Ovary (tissue), 3 donors: ENCODE measurements at regions not wholly inside any gene's neighbourhood (a gene's known extent, or its start where the extent isn't known, plus 50 kb on each side); places are given as distances from the start of the nearest gene placed in this dataset.

Source experiments
- EP300 ChIP-seq: sonication (generic); formaldehyde crosslinking; IDR thresholded peaks from one replicate; pipeline ENCODE4 v1.6.1; 2017; ENCODE audit warnings: antibody characterized with exemption
- POLR2A ChIP-seq: fragments of 450-650 bp; IDR thresholded peaks from one replicate; pipeline ENCODE4 v1.6.1; 2017; ENCODE audit warnings: antibody characterized with exemption, mild to moderate bottlenecking, moderate library complexity
- TF ChIP-seq, protein P1 (sequence below), 3 donors: fragments of 450-650 bp in 2 of 3; fragments of 200-600 bp in 1 of 3; IDR thresholded peaks; one replicate each; pipeline versions ENCODE4 v1.5.1 to v1.8.0; 2016 to 2022; ENCODE audit warnings: antibody characterized with exemption in 3 of 3, mild to moderate bottlenecking in 1 of 3
- donor health status: DM: no; HTN: no; CAD: no.

DNA sequence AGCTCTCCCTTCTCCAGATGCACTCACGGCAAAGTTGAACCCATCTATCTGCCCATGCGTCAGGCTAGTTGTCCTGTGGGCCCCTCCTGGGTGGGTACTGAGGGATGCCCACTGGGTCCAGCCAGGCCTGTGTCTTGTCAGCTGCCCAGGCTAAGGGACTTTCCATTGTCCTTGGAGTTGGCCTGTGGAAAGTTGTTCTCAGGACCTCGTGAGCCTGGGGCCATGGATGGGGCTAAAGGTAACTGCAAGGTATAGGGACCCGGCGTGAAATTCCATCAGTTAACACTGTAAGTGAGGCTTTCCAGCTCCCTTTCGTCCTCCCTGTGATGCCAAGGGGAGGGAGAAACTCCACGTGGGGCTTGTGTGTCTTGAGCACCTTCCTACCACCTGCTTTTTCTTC is 126.5 kb downstream of the CEBPB start:
- TF ChIP-seq, protein P1, sequence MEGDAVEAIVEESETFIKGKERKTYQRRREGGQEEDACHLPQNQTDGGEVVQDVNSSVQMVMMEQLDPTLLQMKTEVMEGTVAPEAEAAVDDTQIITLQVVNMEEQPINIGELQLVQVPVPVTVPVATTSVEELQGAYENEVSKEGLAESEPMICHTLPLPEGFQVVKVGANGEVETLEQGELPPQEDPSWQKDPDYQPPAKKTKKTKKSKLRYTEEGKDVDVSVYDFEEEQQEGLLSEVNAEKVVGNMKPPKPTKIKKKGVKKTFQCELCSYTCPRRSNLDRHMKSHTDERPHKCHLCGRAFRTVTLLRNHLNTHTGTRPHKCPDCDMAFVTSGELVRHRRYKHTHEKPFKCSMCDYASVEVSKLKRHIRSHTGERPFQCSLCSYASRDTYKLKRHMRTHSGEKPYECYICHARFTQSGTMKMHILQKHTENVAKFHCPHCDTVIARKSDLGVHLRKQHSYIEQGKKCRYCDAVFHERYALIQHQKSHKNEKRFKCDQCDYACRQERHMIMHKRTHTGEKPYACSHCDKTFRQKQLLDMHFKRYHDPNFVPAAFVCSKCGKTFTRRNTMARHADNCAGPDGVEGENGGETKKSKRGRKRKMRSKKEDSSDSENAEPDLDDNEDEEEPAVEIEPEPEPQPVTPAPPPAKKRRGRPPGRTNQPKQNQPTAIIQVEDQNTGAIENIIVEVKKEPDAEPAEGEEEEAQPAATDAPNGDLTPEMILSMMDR (IDR thresholded peaks at IDR 0.05) = no peak
- TF ChIP-seq EP300 (no peak), POLR2A (no peak)
